ENCODE measurements at regions not wholly inside any gene's neighbourhood (a gene's known extent, or its start where the extent isn't known, plus 50 kb on each side); places are given as distances from the start of the nearest gene placed in this dataset.
"Not testable (repeated sequence)": the region's sequence is repeated elsewhere in the genome, so short reads cannot be mapped to it uniquely, and the experiment has no call there.

GRCh38 chr3:105101603-105102002 lies 265.1 kb upstream of the ALCAM start:
- no peak for DNase-seq

GRCh38 chr3:105103139-105103538 lies 263.6 kb upstream of the ALCAM start:
- no peak for DNase-seq

- DNase-seq = no peak
Measured at GRCh38 chr3:105108823-105109222, 257.9 kb upstream of the ALCAM start.

- DNase-seq = no peak
Measured at GRCh38 chr3:105118905-105119304, 247.8 kb upstream of the ALCAM start.

- DNase-seq = no peak
Measured at GRCh38 chr3:105119801-105120340, 246.8 kb upstream of the ALCAM start.

GRCh38 chr3:105130911-105131310 lies 235.8 kb upstream of the ALCAM start:
- no peak for DNase-seq

GRCh38 chr3:105137911-105138310 lies 228.8 kb upstream of the ALCAM start:
- no peak for DNase-seq

GRCh38 chr3:105139881-105140560 lies 226.7 kb upstream of the ALCAM start:
- DNase-seq = no peak

- DNase-seq = no peak
Measured at GRCh38 chr3:105140899-105141367, 225.8 kb upstream of the ALCAM start.

GRCh38 chr3:105144837-105145236 lies 221.9 kb upstream of the ALCAM start:
- no peak for DNase-seq

DNA sequence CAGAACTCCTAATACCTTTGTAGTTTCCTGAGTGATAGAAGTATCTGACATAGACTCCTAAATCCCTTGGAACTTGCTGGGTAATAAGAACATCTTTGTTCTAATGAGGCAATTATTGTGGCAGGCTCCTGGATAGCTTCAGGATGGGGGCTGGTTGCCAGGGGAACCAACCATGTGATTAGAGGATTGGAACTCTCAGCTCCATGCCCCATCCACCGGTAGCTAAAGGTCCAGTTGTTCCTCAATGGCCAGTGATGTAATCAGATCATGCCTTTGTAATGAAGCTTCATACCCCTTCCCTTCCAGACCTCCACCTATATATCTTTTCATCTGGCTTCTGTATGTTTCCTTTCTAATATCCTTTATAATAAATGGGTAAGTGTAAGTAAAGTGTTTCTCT lies 221.2 kb upstream of the ALCAM start:
- DNase-seq = no peak

DNA sequence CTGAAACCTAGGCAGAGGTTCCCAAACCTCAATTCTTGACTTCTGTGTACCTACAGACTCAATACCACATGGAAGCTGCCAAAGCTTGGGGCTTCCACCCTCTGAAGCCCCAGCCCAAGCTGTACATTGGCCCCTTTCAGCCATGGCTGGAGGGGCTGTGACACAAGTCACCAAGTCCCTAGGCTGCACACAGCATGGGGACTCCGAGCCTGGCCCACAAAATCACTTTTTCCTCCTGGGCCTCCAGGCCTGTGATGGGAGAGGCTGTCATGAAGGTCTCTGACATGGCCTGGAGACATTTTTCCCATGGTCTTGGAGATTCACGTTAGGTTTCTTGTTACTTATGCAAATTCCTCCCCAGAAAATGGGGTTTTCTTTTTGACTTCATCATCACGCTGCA lies 217.5 kb upstream of the ALCAM start:
- not testable (repeated sequence) for DNase-seq

- DNase-seq = no peak
Measured at GRCh38 chr3:105152987-105153386, 213.7 kb upstream of the ALCAM start.

DNA sequence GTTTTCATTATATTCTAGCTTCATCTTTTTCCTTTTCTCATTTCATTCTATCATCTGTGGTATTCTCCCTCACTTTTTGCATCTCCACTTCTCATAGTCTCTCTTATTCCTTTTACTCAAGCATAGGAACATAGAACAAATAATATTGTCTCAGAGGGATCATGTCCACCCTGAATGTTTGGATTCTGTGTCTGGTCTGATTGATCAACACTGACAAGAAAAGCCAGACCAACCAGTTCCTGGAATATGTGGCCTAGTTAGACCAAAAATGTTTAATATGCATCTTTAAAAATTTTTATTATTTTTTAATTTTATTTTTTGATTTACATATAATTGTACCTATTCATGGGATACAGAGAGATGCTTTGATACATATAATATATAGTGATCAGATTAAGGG lies 212.0 kb upstream of the ALCAM start:
- no peak for DNase-seq

GRCh38 chr3:105157067-105157765 lies 209.5 kb upstream of the ALCAM start:
- no peak for DNase-seq

DNA sequence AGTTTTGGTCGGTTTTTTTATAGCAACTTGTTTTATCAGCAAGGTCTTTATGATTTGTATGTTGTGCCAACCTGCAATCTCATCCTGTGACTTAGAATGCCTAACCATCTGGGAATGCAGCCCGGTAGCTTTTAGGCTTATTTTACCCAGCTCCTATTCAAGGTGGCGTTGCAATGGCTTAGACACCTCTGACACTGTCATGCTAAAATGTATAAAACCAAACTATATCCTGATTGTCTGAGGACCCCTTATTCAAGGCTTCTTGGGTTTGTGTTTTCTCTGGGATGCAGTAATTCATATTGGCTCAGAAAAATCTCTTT lies 209.0 kb upstream of the ALCAM start:
- no peak for DNase-seq

GRCh38 chr3:105158286-105158685 lies 208.4 kb upstream of the ALCAM start:
- no peak for DNase-seq

DNA sequence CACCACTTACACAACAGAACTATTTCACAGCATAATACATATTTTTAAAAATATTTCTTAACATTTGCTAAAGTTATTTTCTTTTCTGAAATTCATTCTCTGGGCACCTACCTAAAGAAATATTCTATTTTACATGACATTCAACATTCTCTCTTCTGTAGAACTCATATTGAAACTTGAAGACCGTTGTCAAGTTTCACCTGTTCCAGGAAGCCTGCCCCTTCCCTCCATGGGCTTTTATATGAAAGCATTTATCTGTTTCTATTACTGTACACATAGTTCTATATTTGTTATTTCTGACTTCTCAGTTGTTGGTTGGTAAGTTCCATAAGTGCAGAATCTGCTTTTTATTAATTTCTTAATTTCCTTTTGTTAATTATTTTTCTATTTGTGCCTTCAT lies 204.3 kb upstream of the ALCAM start:
- no peak for DNase-seq

- DNase-seq = no peak
Measured at GRCh38 chr3:105166893-105167292, 199.8 kb upstream of the ALCAM start.

DNA sequence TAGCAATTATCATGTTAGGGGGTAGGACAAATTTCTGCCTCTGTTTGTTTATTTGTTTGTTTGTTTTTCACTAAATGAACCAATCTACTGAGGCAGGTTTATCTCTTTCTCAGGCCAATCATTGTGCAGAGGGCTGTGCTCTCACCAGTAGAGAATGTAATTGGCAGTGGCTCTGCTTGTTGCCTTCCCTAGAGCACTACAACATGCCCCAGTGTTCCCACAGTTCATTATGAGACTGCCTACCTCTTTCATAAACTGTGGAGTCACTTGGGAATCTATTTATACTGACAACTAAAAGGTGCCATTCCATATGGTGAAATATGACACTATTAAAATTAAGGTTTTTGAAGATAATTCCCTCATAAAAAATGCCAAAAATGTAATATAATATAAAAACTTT lies 196.3 kb upstream of the ALCAM start:
- DNase-seq = no peak

- no peak for DNase-seq
Measured at GRCh38 chr3:105174017-105174615, 192.6 kb upstream of the ALCAM start.

DNA sequence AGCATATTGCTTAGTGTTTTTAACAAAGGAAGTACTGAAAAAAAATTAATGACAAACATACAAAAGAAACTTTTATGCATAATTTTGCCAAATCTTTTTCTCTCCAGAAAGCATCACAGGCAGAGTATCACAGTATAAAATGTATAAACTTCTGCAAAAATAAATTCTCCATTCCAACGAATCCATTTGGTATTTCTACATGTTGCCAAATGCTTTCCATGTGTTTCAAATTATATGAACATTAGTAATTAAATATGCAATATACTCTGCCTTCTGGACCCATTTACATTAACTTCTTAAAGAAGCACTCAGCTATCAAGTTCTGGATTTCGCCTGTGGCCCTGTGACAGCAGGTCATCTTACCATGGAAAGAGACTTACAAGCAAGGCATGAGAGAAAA lies 189.1 kb upstream of the ALCAM start:
- DNase-seq = no peak

DNA sequence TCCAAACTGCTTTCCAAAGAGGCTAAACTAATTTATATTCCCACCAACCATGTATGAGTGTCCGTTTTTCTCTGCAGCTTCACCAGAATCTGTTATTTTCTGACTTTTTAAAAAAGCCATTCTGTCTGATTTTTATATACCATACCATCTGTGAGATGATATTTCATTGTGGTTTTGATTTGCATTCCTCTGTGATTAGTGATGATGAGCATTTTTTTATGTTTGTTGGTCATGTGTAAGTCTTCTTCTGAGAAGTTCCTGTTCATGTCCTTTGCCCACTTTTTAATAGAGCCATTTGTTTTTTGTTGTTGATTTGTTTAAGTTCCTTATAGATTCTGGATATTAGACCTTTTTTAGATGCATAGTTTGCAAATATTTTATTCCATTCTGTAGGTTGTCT lies 179.4 kb upstream of the ALCAM start:
- no peak for DNase-seq

GRCh38 chr3:105195260-105195659 lies 171.4 kb upstream of the ALCAM start:
- DNase-seq = no peak

Measured in CD4-positive, alpha-beta T cell treated with Interleukin-17A for 1 hour (primary cell).